HG03025 (cell line): ENCODE measurements at regions not wholly inside any gene's neighbourhood (a gene's known extent, or its start where the extent isn't known, plus 50 kb on each side); places are given as distances from the start of the nearest gene placed in this dataset.
A peak's percentile ranks its signal among the peaks of the same experiment; 100 is the strongest.
"Not testable (repeated sequence)": the region's sequence is repeated elsewhere in the genome, so short reads cannot be mapped to it uniquely, and the experiment has no call there.

ENCODE experiments used
- ATAC-seq: cut with Tn5 transposase; IDR thresholded peaks from one replicate; pipeline ENCODE4 v1.9.1; 2021; ENCODE audit warnings: mild to moderate bottlenecking, moderate library complexity; ENCODE audit not compliant: unreplicated experiment, low FRiP score

DNA sequence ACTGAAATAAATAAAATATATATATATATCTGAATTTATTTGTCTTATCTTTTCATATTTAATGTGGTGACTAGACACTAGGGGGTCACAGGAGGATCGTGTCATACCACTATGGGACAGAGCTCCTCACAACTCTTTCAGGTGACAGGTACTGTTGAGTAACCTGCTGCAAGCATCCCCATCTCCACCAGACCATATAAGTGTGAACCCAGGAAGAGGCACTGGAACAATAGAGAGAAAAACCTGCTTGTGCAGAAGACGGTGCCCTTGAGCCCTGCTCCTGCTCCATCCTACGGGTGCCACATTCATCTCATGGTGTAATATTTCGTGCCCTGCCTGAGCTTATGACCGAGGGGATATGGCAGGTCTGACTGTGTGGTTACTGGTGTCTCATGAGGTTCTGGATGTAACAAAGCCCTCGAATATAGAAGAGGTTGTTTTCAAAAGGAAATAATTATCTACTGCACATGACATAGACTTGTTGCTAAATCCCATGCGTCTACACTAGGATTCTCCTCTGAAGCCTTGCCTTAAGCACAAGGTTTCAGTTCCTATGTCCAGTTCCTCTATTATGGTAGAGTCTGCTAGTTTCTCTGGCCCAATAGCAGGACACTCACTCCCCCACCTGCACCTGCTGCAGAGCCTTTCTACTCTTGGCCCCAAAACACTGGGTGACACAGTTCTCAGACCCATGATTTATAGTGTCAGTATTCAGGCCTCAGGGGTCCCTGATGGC lies 70.4 kb downstream of the GGTLC2 start:
- no peak for ATAC-seq

- no peak for ATAC-seq
Measured at GRCh38 chr22:22716136-22716665, 71.8 kb downstream of the GGTLC2 start.

DNA sequence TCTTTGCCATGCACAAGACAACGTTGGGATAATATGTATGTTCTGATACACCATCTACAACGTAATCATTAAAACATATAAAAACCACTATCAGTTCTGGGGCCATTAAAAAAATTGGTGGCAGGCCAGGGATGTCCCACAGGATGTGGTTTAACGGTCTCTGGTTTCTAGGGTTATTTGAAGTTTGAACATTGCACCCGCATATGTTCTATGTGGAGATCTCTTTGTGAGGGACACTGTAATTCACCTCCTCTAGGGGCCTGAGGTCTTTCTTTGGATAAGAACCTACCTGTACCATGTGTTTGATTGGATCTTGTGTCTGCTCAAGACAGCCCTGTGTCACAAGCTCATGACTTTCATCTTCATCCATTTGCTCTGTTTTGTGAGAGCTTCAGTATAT lies 73.2 kb downstream of the GGTLC2 start:
- no peak for ATAC-seq

DNA sequence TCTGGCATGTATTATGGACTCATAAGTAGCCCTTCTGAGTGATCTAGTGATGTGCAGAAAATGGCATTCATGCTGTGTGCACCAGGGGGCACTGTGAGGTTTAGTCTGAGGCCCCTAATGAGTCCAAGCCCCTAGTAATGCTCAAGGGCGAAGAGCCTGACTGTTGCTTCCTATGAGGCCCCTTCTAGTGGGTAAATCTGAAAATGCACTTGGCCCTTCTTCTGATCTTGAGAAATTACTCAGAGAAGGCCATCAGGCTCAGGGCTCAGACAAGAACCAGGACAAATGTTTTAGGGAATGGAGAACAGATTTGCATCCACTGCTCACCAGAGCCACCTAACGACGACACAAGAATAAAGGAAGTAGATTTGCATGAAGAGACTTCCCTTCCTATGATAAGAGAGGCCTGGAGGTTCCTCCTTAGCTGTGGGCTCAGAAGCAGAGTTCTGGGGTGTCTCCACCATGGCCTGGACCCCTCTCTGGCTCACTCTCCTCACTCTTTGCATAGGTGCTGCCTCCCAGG lies 75.8 kb downstream of the GGTLC2 start:
- ATAC-seq = peak; percentile 42

DNA sequence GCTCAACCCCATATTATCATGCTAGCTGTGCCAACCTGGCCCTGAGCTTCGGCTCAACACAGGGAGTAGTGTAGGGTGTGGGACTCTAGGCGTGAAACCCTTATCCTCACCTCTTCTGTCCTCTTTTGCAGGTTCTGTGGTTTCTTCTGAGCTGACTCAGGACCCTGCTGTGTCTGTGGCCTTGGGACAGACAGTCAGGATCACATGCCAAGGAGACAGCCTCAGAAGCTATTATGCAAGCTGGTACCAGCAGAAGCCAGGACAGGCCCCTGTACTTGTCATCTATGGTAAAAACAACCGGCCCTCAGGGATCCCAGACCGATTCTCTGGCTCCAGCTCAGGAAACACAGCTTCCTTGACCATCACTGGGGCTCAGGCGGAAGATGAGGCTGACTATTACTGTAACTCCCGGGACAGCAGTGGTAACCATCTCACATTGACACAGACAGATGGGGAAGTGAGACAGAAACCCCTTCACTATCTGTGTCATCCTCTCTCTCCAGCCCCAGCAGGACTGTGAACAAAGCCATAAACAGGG lies 76.4 kb downstream of the GGTLC2 start:
- ATAC-seq = peak; percentile 49

DNA sequence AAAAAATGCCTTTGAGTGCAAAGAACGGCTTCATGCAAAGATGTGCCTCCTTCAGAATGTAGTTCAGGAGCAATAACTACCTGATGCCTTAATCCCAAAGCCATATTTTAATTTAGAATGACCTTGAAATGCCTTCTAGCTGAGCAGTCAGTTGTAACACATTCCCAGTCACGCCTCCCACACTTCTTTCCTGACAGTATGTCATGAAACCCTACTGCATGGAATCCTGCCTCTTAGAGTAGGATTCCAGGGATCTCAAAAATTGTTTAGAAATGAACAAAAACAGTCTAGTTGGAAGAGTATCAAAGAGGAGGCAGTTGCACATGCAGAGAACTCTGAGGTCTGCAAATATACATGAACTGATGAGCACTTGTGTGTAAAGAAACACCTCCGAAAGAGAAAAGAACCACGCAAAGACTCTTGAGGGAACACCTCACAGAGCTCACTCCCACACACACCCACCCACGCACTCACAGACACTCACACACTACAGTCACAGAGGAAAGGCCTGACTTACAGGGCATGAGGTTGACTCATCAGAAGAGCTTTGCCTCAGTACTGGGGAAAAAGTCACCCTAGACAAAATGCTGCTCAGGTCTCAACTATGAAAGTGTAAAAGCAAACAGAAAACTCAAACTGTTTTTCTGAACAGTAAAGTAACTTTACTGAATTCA lies 77.4 kb downstream of the GGTLC2 start:
- ATAC-seq = no peak

GRCh38 chr22:22728382-22728781 lies 84.0 kb downstream of the GGTLC2 start:
- ATAC-seq = no peak

DNA sequence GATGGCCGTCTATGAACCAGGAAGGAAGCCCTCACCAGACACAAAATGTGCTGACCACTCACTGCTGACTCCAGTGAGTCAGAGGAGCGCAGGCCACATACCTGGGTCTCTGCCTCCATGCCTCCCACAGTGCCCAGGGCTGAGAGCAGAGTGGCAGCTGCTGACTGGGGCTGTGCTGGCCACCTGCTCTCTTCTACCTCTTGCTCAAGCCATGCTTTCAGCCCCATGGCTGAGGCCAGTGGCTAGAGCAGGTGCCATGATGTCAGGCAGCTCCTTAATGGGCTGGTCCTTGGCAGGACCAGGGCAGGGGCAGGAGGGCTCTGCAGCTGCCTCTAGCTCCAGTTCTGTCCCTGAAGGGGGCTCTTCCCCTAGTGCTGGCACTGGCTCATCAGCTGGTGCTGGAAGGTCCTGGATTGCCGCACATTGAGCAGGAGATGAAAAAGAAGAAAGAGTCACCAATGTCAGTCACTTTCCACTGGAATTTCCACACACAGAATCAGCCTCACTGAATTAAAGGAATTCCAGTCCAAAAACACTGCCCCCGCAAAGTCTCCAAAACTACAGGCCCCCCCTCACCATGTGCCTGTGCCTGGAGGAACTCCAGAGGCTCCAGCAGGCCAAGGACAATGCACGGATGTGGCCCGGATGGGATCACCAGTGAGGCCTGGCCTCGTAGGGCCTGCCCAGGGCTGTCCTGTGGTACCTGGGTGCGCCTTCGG lies 86.4 kb downstream of the GGTLC2 start:
- no peak for ATAC-seq

DNA sequence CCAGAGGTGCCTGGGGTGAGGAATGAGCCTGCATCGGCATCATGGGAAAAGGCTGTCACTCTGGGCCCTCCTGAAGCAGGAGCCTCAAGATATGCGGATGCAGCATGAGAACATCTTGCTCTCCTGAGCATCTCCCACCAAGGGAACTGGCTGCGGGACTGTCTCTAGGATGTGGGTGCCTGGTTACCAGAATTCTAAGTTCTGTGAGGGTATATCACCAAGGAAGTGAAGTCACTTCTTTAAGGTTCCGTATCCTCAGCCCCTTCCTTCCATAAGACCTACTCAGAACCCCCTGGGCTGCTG lies 86.9 kb downstream of the GGTLC2 start:
- no peak for ATAC-seq

GRCh38 chr22:22733006-22733405 lies 88.6 kb downstream of the GGTLC2 start:
- not testable (repeated sequence) for ATAC-seq

GRCh38 chr22:22733881-22734373 lies 89.5 kb downstream of the GGTLC2 start:
- no peak for ATAC-seq

GRCh38 chr22:22734395-22735272 lies 90.2 kb downstream of the GGTLC2 start:
- ATAC-seq = not testable (repeated sequence)

- ATAC-seq = not testable (repeated sequence)
Measured at GRCh38 chr22:22735276-22735675, 90.9 kb downstream of the GGTLC2 start.

GRCh38 chr22:22735695-22736611 lies 91.5 kb downstream of the GGTLC2 start:
- no peak for ATAC-seq

DNA sequence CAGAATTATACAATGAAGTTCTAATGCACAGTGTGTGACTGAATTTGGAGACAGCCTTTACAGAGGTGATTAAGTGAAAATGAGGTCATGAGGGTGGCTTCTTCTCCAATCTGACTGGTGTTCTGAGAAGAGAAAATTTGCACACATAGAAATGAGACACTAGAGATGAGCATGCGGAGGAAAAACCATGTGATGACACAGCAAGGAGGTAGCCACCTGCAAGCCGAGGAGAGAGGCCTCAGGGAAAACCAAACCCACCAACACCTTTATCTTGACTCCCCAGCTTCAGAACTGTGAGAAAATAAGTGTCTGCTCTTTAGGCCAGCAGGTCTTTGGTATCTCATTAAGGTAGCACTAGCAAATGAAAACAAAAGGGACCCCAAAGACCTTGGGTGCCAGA lies 93.2 kb downstream of the GGTLC2 start:
- no peak for ATAC-seq

GRCh38 chr22:22738959-22739585 lies 94.7 kb downstream of the GGTLC2 start:
- ATAC-seq = no peak

DNA sequence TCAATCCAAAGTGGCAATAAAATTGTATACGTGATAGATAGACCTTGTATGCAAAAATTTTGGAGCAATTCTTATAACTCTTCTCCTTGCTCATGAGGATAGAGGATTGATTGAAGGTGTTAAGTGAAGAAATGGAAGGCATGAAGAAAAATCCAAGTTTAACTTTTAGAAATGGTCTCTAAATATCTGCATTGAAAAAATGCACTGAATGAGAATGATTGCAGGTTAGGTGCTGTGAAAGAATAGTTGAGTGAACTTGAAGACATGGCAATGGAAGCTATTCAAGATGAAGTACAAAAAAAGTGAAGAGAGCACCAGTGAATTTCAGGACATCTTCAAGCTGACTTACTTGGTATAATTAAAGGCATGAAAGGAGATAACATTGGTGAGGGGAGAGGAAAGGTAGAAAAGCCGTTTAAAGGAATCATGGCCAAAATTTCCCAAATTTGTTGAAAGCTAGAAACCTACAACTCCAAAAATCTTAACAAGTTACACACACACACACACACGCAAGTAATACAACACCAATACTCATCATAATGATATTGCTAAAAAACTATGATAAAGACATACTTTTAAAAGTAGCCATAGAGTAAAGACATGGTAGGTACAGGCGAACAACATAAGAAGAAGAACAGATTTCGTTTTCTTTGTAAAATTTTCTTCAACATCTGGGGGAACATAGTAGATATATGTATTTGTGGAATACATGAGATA lies 96.3 kb downstream of the GGTLC2 start:
- no peak for ATAC-seq

GRCh38 chr22:22741843-22742242 lies 97.4 kb downstream of the GGTLC2 start:
- ATAC-seq = no peak
